ENCODE measurements at regions not wholly inside any gene's neighbourhood (a gene's known extent, or its start where the extent isn't known, plus 50 kb on each side); places are given as distances from the start of the nearest gene placed in this dataset.

- no peaks in the 10 kb centered on the region for H4K20me1 ChIP-seq (ENCODE audit: insufficient read depth, low read length)
- peak; percentile 85 for TF ChIP-seq CTCF (conservative IDR thresholded peaks at IDR 0.05; ENCODE audit: low read length)
- no peak for TF ChIP-seq EZH2phosphoT487 (IDR thresholded peaks at IDR 0.05; ENCODE audit: borderline replicate concordance, low read depth, low read length)
- H3K79me2 ChIP-seq (ENCODE audit: insufficient read depth, low read depth, low read length): no peaks in the 10 kb centered on the region
- ChIA-PET POLR2A (interaction anchor here (0.6 kb wide), 1 partner anchor 18 kb away, joined by 3 read pairs; no protein-coding TSS in a partner anchor), CTCF (ENCODE audit: unreplicated experiment) (no interaction called here)
- H3K36me3 ChIP-seq (ENCODE audit: insufficient read depth, low read length): no peaks in the 10 kb centered on the region
- no peak overlapping the region for H3K27ac ChIP-seq (ENCODE audit: low read depth, low read length, poor library complexity, severe bottlenecking)
- peak; percentile 70 for DNase-seq (ENCODE audit: low spot score)
- no peak overlapping the region for H3K4me3 ChIP-seq (ENCODE audit: low read depth, low read length, poor library complexity, severe bottlenecking)
- 0 out of 2 replicates have a peak overlapping the region, but pooled peaks have one; percentile 16 for H2AFZ ChIP-seq (ENCODE audit: low read length)
- no TSS peak for BruUV-seq (replicated peaks)
- H3K9me3 ChIP-seq (ENCODE audit: low read length): no peaks in the 10 kb centered on the region
- H3K4me1 ChIP-seq (ENCODE audit: insufficient read depth, low read length, poor library complexity, severe bottlenecking): peaks cover 11% of the 10 kb centered on the region
- H3K9me2 ChIP-seq (ENCODE audit: insufficient read depth, low read length): no peaks in the 10 kb centered on the region
- no peak overlapping the region for H3K4me2 ChIP-seq (ENCODE audit: low read length)
- intact Hi-C loops (cut with micrococcal nuclease; ENCODE audit: unreplicated experiment): loop anchor here (1.0 to 10.0 kb wide), 3 partner anchors 52 to 852 kb away; no protein-coding TSS in a partner anchor
Measured at GRCh38 chr12:61538951-61539350, 721.3 kb upstream of the USP15 start.

GRCh38 chr12:61542551-61542950 is 717.7 kb upstream of the USP15 start:
- intact Hi-C loops (cut with micrococcal nuclease; ENCODE audit: unreplicated experiment): no loop called here
- H3K9me2 ChIP-seq (ENCODE audit: insufficient read depth, low read length): no peaks in the 10 kb centered on the region
- H3K4me2 ChIP-seq (ENCODE audit: low read length): no peak overlapping the region
- H3K27ac ChIP-seq (ENCODE audit: low read depth, low read length, poor library complexity, severe bottlenecking): no peak overlapping the region
- TF ChIP-seq EZH2phosphoT487 (IDR thresholded peaks at IDR 0.05; ENCODE audit: borderline replicate concordance, low read depth, low read length) (no peak), CTCF (conservative IDR thresholded peaks at IDR 0.05; ENCODE audit: low read length) (no peak)
- BruUV-seq (replicated peaks): no TSS peak
- H4K20me1 ChIP-seq (ENCODE audit: insufficient read depth, low read length): no peaks in the 10 kb centered on the region
- POLR2A ChIA-PET: interaction anchor here (0.7 kb wide), 1 partner anchor 17 kb away, joined by 7 read pairs; no protein-coding TSS in a partner anchor
- H3K9me3 ChIP-seq (ENCODE audit: low read length): no peaks in the 10 kb centered on the region
- no peaks in the 10 kb centered on the region for H3K79me2 ChIP-seq (ENCODE audit: insufficient read depth, low read depth, low read length)
- no peak for DNase-seq (ENCODE audit: low spot score)
- CTCF ChIA-PET (ENCODE audit: unreplicated experiment): no interaction called here
- H2AFZ ChIP-seq (ENCODE audit: low read length): no peak overlapping the region
- H3K4me3 ChIP-seq (ENCODE audit: low read depth, low read length, poor library complexity, severe bottlenecking): no peak overlapping the region
- H3K36me3 ChIP-seq (ENCODE audit: insufficient read depth, low read length): no peaks in the 10 kb centered on the region
- peaks cover 6% of the 10 kb centered on the region for H3K4me1 ChIP-seq (ENCODE audit: insufficient read depth, low read length, poor library complexity, severe bottlenecking)

GRCh38 chr12:61546296-61546695 is 713.9 kb upstream of the USP15 start:
- Histone ChIP-seq H2AFZ (ENCODE audit: low read length) (no peak overlapping the region), H3K4me1 (ENCODE audit: insufficient read depth, low read length, poor library complexity, severe bottlenecking) (no peaks in the 10 kb centered on the region), H4K20me1 (ENCODE audit: insufficient read depth, low read length) (no peaks in the 10 kb centered on the region), H3K9me3 (ENCODE audit: low read length) (no peaks in the 10 kb centered on the region), H3K4me2 (ENCODE audit: low read length) (no peak overlapping the region), H3K4me3 (ENCODE audit: low read depth, low read length, poor library complexity, severe bottlenecking) (no peak overlapping the region), H3K27ac (ENCODE audit: low read depth, low read length, poor library complexity, severe bottlenecking) (no peak overlapping the region), H3K36me3 (ENCODE audit: insufficient read depth, low read length) (no peaks in the 10 kb centered on the region), H3K9me2 (ENCODE audit: insufficient read depth, low read length) (no peaks in the 10 kb centered on the region), H3K79me2 (ENCODE audit: insufficient read depth, low read depth, low read length) (no peaks in the 10 kb centered on the region)
- BruUV-seq (replicated peaks): no TSS peak
- DNase-seq (ENCODE audit: low spot score): no peak
- intact Hi-C loops (cut with micrococcal nuclease; ENCODE audit: unreplicated experiment): no loop called here
- ChIA-PET CTCF (ENCODE audit: unreplicated experiment) (no interaction called here), POLR2A (no interaction called here)
- TF ChIP-seq CTCF (conservative IDR thresholded peaks at IDR 0.05; ENCODE audit: low read length) (peak; percentile 58), EZH2phosphoT487 (IDR thresholded peaks at IDR 0.05; ENCODE audit: borderline replicate concordance, low read depth, low read length) (no peak)

All from OCI-LY7 (cell line).